Astrocyte (in vitro differentiated cells and primary cell): ENCODE measurements at regions not wholly inside any gene's neighbourhood (a gene's known extent, or its start where the extent isn't known, plus 50 kb on each side); places are given as distances from the start of the nearest gene placed in this dataset.

Experiments
- EZH2 ChIP-seq: IDR thresholded peaks from 2 replicates; pipeline ENCODE4 v1.6.1; 2012; ENCODE audit warnings: mild to moderate bottlenecking, low read length, inconsistent platforms; ENCODE audit not compliant: insufficient read depth
- TF ChIP-seq, protein P1 (sequence below): IDR thresholded peaks from 2 replicates; pipeline ENCODE4 v1.5.1; 2011; ENCODE audit warnings: low read depth, mild to moderate bottlenecking, inconsistent platforms, low read length, moderate library complexity; ENCODE audit not compliant: insufficient read depth

GRCh38 chr17:77543801-77544200 lies 403.0 kb downstream of the SEC14L1 start:
- TF ChIP-seq, protein P1, sequence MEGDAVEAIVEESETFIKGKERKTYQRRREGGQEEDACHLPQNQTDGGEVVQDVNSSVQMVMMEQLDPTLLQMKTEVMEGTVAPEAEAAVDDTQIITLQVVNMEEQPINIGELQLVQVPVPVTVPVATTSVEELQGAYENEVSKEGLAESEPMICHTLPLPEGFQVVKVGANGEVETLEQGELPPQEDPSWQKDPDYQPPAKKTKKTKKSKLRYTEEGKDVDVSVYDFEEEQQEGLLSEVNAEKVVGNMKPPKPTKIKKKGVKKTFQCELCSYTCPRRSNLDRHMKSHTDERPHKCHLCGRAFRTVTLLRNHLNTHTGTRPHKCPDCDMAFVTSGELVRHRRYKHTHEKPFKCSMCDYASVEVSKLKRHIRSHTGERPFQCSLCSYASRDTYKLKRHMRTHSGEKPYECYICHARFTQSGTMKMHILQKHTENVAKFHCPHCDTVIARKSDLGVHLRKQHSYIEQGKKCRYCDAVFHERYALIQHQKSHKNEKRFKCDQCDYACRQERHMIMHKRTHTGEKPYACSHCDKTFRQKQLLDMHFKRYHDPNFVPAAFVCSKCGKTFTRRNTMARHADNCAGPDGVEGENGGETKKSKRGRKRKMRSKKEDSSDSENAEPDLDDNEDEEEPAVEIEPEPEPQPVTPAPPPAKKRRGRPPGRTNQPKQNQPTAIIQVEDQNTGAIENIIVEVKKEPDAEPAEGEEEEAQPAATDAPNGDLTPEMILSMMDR = no peak
- no peak for TF ChIP-seq EZH2
